GM21576 (cell line): ENCODE measurements at regions not wholly inside any gene's neighbourhood (a gene's known extent, or its start where the extent isn't known, plus 50 kb on each side); places are given as distances from the start of the nearest gene placed in this dataset.
"Not testable (repeated sequence)": the region's sequence is repeated elsewhere in the genome, so short reads cannot be mapped to it uniquely, and the experiment has no call there.

Source experiments
- ATAC-seq: cut with Tn5 transposase; IDR thresholded peaks from one replicate; pipeline ENCODE4 v1.9.1; 2021; ENCODE audit warnings: mild to moderate bottlenecking, moderate library complexity; ENCODE audit not compliant: unreplicated experiment

DNA sequence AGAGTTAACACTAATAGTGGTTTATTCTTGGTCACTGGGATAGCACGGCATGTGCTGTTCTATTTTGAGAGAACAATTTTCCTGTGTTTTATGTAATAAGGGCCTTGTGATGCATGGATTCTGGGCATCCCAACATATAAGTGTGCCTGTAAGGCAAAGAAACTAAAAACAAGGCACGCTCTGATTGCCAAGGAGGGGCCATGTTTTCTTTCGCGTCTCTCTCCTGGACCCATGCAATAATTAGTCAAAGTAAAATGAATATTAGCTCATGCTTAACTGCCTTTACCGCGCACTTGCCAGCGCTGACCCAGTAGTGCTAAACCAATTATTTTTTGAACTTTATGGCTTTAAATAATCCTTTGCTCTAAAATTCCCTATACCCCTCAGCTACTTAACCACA is 140.9 kb downstream of the PSAT1 start:
- ATAC-seq: no peak

DNA sequence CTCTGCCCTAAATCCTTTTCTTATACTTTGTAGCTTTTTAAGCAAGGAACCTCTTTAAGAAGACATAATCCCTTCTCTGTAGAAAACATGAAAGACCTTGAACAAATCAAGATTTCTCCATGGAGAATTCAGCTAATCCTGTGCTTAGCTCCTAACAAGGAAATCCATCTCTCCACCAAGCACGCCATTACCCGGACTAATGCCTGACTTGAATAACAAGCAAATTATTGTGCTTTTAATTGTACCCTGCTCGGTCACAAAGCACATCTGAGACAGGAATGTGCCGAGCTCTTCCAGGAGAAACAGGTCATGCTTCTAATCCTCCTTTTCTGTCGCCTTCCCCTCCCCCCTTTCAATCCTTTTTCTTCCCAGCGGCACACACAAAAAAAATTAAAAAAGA is 141.3 kb downstream of the PSAT1 start:
- ATAC-seq: no peak

DNA sequence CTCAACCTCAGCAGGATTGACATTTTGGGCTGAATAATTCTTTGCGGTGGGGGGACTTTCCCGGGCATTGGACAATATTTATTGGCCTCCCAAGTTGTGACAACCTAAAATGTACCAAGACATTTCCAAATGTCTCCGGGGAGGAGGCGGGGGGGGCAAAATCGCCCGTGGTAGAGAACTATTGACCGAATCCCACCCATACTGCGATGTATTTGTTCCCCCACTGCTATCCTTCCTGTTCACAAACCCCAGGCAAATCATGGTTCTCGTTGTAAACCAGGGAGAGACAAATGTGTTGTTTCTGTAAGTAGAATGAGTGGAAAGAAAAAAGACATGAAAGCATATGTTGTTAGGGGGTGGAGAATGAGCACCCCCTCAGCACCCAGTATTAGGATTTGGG is 141.9 kb downstream of the PSAT1 start:
- ATAC-seq: no peak

DNA sequence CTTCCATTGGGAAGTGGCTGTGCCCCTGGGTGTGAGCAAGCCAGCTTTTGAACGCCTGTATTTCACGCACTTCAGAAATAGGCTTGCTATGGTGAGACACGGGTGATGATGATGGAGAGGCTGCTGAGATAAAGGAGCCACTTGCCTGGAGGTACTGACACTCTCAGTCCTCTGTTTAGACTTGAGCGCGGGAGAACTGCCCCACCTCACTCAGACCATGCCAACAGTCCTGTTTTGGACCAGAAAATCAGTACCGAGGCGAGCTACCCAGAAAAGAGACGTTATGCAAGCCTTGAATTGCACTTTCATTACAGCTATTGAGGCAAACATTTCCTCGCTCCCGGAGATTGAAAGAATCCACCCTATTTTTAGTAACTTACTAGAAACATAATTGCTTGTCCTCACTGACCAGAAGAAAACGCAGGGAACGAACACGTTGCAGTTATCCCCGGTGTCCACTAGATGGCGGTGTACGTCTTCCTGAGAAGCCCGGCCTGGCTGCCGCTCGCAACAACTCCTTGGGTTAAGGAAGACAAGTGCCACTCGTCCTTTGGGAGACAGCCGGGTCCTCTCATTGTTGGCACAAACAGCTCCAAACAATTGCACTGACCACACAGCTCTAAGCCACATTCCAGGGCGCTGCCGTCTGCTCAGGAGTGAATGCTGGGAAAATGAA is 142.4 kb downstream of the PSAT1 start:
- ATAC-seq: no peak

DNA sequence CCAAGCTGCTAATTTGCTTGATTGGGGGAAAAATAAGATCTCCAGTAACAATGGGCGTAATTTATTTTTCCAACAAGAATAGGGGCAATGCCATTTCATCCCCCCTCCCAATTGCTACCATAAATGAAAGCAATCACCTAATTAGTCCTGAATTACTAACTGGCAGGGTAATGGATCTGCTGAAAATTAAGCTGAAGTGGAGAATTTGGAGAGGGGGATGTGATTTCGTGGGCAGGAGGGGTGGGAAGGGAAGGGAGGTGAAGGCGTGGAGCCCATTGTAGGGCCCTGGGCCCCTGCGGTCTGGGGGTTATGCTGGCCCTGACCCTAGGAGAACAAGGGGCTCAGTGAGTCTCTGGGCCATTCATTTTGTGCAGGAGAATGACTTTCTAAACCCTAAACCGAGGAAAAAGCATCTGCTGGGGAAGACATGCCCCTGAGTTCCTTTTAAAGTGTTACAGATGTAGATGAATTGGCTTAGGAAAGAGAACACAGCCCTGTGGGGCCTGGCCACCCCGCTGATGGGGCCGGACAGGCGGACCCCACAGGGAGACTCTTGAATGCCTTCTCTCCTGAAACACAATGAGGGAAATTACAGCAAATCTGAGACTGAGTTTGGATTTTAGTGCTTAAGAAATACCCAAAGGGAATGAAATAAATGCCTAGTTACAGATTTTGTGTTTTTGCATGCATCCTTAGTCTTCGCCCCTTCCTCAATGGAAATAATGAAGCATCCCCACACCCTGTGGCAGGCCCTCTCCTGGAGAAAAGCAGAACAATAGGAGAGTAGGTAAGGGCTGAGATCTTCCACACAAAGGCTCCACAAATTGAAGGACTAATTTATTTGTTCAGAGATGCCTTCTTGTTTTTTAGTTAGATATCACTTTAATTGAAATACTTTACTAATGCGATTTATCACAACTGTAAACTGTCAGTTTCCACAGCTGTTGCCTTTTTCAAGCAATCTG is 143.2 kb downstream of the PSAT1 start:
- no peak for ATAC-seq

DNA sequence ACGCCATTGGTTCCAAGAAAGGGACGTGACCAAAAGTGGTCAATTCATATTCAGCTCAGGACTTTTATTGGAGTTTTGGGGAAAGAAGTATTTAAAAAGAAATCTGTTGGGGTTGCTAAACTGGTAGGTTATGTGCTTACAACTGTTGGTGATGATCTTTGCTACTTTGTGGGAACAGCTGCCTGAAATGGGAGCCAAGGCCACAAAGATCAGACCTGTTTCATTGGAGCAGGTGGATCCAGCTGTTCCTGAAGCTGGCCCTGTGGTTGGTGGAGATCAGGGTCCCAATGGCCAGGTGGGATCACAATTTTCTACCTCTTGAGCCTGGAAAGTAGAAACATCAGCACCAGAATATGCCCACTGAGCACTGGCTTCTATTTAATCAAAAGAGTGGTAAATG is 144.5 kb downstream of the PSAT1 start:
- ATAC-seq: no peak

DNA sequence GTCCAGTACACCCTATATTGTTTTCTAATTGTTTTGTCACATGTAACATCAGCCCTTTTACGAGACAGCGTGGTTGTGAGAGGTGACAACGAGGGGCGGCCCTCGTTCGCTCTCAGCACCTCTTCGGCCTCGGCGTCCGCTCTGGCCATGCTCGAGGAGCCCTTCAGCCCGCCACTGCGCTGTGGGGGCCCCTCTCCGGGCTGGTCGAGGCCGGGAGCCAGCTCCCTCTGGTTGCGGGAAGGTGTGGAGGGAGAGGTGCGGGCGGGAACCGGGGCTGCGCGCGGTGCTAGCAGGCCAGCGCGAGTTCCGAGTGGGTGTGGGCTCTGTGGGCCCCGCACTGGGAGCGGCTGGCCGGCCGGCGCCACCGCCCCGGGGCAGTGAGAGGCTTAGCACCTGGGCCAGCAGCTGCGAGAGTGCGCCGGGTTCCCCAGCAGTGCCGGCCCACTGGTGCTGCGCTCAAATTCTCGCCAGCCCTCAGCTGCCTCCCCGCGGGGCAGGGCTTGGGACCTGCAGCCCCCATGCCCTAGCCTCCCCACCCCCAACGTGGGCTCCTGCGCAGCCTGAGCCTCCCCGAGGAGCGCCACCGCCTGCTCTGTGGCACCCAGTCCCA is 145.0 kb downstream of the PSAT1 start:
- no peak for ATAC-seq

DNA sequence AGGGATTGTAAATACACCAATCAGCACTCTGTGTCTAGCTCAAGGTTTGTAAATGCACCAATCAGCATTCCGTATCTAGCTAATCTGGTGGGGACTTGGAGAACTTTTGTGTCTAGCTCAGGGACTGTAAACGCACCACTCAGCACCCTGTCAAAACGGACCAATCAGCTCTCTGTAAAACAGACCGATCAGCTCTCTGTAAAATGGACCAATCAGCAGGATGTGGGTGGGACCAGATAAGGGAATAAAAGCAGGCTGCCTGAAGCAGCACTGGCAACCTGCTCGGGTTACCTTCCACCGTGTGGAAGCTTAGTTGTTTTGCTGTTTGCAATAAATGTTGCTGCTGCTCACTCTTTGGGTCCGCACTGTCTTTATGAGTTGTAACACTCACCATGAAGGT is 145.7 kb downstream of the PSAT1 start:
- ATAC-seq: not testable (repeated sequence)

DNA sequence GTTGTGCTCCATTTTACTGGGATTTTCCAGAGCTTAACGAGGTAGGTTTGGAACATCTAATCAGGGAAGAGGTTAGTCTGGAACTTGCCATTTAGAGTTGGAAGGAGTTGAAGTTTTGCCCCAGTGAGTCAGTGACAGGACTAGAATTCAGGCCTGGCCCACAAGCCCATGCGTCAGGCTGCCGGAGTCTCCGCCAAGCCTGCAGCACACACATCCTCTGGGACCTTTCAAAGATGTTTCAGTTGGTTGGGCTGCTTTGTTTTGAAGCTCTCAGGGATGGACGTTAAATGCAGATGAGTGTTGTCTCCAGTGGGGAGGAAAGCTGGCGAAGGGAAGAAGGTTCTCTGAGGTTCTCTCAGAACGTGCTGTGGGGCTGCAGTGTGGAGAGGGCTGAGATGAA is 147.0 kb downstream of the PSAT1 start:
- ATAC-seq: no peak

DNA sequence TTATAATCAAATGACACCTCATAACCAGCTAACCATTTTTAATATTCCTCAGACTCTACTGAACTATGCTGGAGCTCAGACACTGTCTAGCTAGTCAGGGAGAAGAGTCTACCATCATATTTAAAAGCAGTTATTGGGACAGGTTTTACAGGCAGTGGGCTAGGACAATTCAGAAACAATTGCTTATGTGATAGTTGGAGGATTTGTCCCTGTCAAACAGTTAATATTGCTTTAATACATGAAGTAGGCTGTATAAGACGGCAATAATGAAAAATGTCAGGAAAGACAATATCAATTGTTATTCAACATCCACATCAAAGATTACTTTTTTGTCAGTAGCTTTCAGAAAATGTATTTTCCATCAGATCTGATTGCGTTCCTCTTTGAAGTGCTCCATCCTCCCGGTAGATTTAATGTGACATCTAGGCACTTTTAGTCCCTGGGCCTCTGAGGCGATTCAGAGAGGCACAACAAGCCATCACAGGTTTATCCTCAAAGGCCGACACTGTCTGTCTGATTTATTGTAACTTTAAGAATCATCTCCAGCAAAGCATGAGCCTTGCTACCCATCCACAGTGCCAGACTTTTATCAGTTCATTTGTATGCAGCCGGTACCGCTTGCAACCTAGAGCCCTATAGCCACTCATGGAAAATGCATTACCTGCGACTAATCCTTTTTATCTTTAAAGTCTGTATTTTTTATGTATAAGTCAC is 152.2 kb downstream of the PSAT1 start:
- ATAC-seq: no peak

DNA sequence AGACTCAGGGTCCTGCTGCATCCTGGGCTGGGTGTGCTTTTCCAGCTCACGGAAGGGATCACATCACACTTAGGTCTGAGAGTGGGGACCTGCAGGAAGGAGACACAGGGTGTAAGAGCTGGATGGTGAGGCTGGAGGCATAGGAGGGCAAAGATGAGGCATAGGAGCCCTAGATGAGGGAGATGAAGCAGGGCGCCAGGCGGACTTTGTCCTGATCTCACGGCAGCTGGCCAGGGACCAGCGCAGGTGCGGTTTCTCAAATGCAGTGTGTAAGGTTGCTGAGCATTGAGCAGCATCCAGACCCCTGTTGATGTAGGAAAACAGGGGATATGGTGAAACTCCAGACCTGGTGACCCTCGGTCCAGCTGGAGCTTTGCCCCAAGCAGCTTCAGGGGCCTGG is 156.5 kb downstream of the PSAT1 start:
- ATAC-seq: no peak

DNA sequence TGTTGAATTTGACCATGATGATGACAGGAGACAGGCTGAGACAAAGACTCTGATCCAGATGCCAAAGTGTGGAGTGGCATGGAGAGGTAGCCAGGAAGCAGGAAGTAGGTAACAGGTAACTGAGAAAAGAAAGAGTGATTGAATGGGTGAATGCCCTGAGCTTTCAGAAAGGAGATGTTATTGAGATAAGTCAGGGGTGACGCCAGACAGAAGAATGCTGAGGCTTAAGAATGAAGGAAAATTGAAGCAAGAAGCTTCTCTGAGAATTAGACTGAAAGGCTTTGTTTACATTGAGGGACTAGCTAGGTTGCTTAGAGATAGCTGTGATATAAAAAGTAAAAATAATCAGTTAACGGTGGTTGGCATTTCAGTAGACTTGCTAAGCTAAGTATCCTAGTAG is 165.7 kb downstream of the PSAT1 start:
- no peak for ATAC-seq

DNA sequence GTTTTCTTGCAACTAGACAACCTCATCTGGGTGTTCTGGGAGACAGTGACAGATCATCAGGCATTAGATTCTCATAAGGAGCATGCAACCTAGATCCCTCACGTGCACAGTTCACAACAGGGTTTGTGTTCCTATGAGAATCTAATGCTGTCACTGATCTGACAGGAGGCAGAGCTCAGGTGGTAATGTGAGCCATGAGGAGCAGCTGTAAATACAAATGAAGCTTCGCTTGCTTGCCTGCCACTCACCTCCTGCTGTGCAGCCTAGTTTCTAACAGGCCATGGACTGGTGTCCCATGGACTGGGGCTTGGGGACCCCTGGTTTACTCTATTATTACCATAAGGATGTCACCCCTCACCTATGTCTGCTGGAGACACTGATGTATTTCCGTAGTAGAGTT is 166.8 kb downstream of the PSAT1 start:
- no peak for ATAC-seq

DNA sequence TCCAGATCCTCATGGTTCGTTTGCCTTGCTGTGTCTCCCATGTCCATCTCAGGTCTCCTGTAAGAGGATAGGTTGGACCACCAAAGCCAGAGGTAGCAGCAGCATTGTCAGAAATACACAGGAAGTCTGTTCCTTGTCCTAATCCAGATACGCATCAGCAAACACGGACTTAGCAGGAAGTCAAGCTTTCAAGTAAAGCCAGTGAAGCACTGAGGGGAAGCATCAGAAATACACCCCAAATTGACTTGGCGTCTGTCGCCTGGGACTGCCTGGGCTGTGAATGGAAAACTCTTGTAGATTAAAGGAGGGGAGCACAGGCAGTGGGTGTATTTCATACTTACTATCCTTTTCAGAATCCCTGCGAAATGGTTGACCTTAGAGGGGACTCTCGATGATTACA is 171.3 kb downstream of the PSAT1 start:
- no peak for ATAC-seq

DNA sequence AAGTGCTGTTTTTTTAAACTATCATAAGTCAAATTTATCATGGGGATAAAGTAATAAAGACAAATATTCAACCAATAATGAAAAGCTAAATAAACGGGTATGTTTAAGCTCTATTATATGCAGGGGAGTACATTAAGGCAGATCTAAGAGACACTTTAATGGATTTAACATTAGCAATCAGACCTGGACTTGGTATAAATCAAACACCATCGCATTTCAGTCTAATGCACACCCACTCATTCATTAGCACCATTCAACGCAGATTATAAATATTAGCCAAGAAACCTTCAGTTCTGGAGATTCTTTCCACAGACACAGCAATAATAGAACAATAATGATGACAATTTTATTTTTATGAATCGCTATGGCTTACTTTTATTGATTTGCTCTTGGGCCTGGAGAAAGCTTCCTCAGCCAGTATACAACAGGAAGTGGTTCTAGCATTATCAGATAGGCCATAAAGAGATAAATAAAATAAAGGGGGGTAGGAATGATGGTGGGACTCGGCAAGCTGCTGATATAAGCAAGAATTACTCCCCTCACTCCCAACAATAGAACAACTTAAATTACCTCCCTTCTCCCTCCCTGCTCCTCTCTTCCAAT is 172.2 kb downstream of the PSAT1 start:
- ATAC-seq: no peak

DNA sequence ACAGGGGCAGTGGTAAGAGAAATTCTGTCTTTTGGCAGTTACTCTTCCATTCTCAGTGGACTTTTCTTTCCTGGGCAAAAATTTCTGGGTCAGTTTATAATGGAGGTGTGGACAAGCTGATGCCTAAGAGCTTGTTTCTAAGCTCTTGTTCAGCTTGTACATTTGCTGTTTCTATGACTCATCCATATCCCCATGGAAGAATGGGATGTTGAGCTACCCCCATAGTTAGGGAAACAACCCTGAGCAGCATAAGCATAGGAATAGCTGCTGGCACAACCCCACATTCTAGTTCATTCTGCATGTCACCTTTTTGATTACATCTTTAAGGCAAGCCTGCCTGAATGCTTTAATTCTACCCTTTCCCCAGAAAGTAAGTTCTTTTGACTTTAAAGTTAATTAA is 173.3 kb downstream of the PSAT1 start:
- ATAC-seq: no peak

DNA sequence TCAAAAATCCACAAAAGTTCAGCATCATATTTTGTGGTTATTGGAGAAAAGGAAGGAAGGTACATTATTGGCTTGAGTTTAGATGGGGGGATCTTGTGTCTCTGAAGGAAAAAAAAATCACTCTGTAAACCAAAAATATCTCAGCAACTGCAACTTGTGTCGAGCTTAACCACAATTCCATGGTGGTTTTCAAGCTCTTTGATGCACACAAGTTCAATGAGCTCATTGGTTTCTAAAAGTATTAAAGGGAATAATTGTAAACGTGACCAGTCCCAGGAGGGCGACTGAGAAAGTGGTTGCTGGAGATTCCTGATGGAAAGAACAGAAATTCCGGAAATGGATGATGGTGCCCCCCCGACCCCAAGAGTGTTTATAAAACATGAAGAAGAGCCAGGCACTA is 173.8 kb downstream of the PSAT1 start:
- ATAC-seq: no peak

DNA sequence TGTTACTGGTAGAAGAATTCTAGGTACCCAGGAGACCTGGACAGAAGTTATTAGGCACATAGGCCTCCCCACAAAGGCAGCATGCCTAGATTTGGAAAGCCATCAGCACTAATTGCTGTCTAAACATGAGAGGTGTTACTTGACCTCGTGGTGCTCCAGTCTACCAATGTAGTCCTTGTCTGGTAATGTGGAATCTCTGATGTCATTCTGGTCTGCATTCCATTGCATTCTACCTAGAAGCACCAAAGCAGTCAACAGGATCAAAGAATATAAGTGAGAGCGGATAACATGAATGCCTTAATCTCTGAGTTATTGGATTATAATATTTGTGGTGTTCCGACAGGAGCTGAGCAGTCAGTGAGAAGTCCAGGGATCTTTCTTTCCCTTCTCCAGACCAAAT is 175.2 kb downstream of the PSAT1 start:
- ATAC-seq: no peak

DNA sequence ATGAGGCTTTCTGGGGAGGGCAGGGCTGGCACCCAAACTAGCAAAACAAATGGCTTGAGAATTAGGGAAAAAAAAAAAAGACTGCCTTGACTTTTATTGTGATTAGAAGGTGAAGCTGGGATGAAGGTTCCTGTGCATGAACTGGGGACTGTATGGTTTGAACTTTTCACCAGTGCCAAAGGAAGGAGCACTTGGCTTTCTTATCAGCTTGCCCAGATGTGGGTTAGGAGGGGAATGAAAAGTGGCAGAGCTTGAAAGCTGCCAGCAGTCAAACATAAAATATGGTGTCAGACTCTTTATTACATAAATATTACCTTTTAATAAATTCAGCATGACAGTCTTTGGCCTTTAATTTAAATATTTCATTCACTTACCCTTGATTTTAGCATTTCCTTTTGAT is 182.5 kb downstream of the PSAT1 start:
- ATAC-seq: no peak

DNA sequence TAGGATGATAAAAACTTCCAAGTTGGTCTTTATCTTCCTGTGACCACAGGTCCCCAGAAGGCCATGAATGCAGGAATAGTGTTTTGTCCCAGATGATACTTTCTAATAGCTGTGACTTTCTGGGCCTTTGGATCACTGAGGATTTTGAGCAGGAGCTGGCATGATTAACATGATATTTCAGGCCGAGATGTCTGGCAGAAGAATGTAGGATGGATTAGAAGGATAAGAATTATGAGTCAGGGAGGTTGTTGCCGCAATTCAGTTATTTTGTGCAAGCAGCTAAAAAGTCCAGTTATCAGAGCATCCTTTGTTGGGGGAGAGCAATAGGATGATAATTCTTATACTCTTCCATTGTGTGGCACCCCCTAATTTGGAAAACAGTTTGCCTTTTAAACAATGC is 189.7 kb downstream of the PSAT1 start:
- no peak for ATAC-seq

DNA sequence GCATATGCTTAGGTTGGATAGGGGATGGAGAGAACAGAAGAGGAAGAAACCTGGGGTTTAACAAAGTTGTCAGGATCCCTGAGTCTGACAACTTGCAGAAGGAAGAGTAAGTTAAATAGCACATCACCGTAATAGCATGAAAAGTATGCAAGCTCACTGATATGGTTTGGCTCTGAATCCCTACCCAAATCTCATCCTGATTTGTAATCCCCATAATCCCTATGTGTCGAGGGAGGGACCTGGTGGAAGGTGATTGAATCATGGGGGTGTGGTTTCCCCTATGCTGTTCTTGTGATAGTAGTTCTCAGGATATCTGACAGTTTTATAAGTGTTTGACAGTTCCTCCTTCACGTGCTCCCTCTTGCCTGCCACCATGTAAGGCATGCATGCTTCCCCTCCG is 193.3 kb downstream of the PSAT1 start:
- ATAC-seq: no peak
